Epithelial cell of proximal tubule (primary cell): ENCODE measurements at regions not wholly inside any gene's neighbourhood (a gene's known extent, or its start where the extent isn't known, plus 50 kb on each side); places are given as distances from the start of the nearest gene placed in this dataset.
"Not testable (repeated sequence)": the region's sequence is repeated elsewhere in the genome, so short reads cannot be mapped to it uniquely, and the experiment has no call there.

Experiments
- DNase-seq: peaks from one replicate; pipeline ENCODE4 v3.0.0-alpha.2; 2011; ENCODE audit warnings: low read depth
- H3K4me3 ChIP-seq: 2 replicates; pipeline ENCODE4 v1.5.1; 2011; ENCODE audit warnings: low read depth, mild to moderate bottlenecking, low read length
- CTCF ChIP-seq: conservative IDR thresholded peaks from 2 replicates; pipeline ENCODE4 v1.5.1; 2012; ENCODE audit warnings: low read depth, mild to moderate bottlenecking, low read length

GRCh38 chr6:144364208-144364720, 79.1 kb downstream of the UTRN start:
- TF ChIP-seq CTCF = no peak
- no peak overlapping the region for H3K4me3 ChIP-seq
- DNase-seq = no peak

GRCh38 chr6:144364782-144365181, 79.6 kb downstream of the UTRN start:
- H3K4me3 ChIP-seq = no peak overlapping the region
- TF ChIP-seq CTCF = no peak
- DNase-seq = no peak

- no peak for TF ChIP-seq CTCF
- no peak overlapping the region for H3K4me3 ChIP-seq
These were observed 80.1 kb downstream of the UTRN start for GRCh38 chr6:144365271-144365670.

GRCh38 chr6:144369696-144370095, 84.6 kb downstream of the UTRN start:
- not testable (repeated sequence) for DNase-seq, H3K4me3 ChIP-seq

More at GRCh38 chr6:144365271-144365670, 80.1 kb downstream of the UTRN start:
- no peak for DNase-seq

GRCh38 chr6:144372116-144372515, 87.0 kb downstream of the UTRN start:
- TF ChIP-seq CTCF = no peak
- DNase-seq = no peak
- no peak overlapping the region for H3K4me3 ChIP-seq

GRCh38 chr6:144372611-144373594, 87.8 kb downstream of the UTRN start:
- DNase-seq = no peak
- H3K4me3 ChIP-seq = no peak overlapping the region
- TF ChIP-seq CTCF = no peak

GRCh38 chr6:144374525-144374924, 89.4 kb downstream of the UTRN start:
- DNase-seq, H3K4me3 ChIP-seq: not testable (repeated sequence)
